Muscle layer of colon (tissue), 2 donors: ENCODE measurements at regions not wholly inside any gene's neighbourhood (a gene's known extent, or its start where the extent isn't known, plus 50 kb on each side); places are given as distances from the start of the nearest gene placed in this dataset.

Experiments used
- H3K27ac ChIP-seq: one replicate; pipeline ENCODE4 v1.7.0; 2013; ENCODE audit warnings: low read depth, mild to moderate bottlenecking, low read length, moderate library complexity
- H3K27me3 ChIP-seq, 2 donors: one replicate each; pipeline ENCODE4 v1.7.0; 2013; ENCODE audit warnings: low read length in 2 of 2, mild to moderate bottlenecking in 2 of 2; ENCODE audit not compliant: insufficient read depth in 2 of 2, control insufficient read depth in 1 of 2
- H3K36me3 ChIP-seq: one replicate; pipeline ENCODE4 v1.7.0; 2013; ENCODE audit warnings: mild to moderate bottlenecking, low read length; ENCODE audit not compliant: insufficient read depth
- H3K4me1 ChIP-seq: one replicate; pipeline ENCODE4 v1.7.0; 2013; ENCODE audit warnings: mild to moderate bottlenecking, low read length; ENCODE audit not compliant: insufficient read depth
- H3K4me3 ChIP-seq, 2 donors: one replicate each; pipeline ENCODE4 v1.7.0; 2013; ENCODE audit warnings: low read length in 2 of 2, low read depth in 1 of 2, mild to moderate bottlenecking in 1 of 2, moderate library complexity in 1 of 2
- H3K9ac ChIP-seq: one replicate; pipeline ENCODE4 v1.7.0; 2013; ENCODE audit warnings: low read length
- H3K9me3 ChIP-seq: one replicate; pipeline ENCODE4 v1.7.0; 2013; ENCODE audit warnings: mild to moderate bottlenecking, low read length
- donor health status: abdominal sarcoma.
- donor health status: Adenocarcinoma of cecum.

- Histone ChIP-seq H3K9me3 (no peaks in the 10 kb centered on the region), H3K27me3 (no peaks in the 10 kb centered on the region), H3K4me3 (no peak overlapping the region), H3K9ac (no peak overlapping the region), H3K27ac (no peak overlapping the region), H3K4me1 (no peaks in the 10 kb centered on the region), H3K36me3 (no peaks in the 10 kb centered on the region)
Measured at GRCh38 chr14:26729851-26730250, 132.0 kb upstream of the NOVA1 start.

GRCh38 chr14:26730929-26731618, 133.2 kb upstream of the NOVA1 start:
- Histone ChIP-seq H3K36me3 (no peaks in the 10 kb centered on the region), H3K9me3 (no peaks in the 10 kb centered on the region), H3K9ac (no peak overlapping the region), H3K4me1 (no peaks in the 10 kb centered on the region), H3K27me3 (no peaks in the 10 kb centered on the region), H3K4me3 (no peak overlapping the region), H3K27ac (no peak overlapping the region)

GRCh38 chr14:26735811-26736210, 138.0 kb upstream of the NOVA1 start:
- no peak overlapping the region for H3K27ac ChIP-seq
- H3K4me1 ChIP-seq: no peaks in the 10 kb centered on the region
- no peaks in the 10 kb centered on the region for H3K9me3 ChIP-seq
- H3K27me3 ChIP-seq: no peaks in the 10 kb centered on the region
- H3K9ac ChIP-seq: no peak overlapping the region
- H3K36me3 ChIP-seq: no peaks in the 10 kb centered on the region
- H3K4me3 ChIP-seq: no peak overlapping the region

DNA sequence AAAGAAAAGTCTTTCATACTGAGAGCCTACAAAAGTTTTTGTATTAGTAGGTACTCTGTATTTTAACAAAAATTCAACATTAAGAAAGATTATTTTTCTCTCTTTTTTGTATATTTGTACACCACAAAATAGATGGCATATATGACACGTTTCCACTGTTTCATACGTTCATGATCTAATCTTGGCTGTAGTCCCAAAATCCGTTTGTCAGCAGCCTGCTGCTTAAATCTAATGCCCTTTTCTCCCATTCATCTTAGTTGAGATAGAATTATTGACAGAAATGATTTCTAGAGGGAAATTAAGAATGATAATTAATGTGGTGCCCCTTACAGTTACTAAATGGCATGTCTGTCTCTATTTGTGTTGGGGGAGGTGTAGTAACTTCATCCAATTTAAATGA, 140.7 kb upstream of the NOVA1 start:
- no peaks in the 10 kb centered on the region for H3K4me1 ChIP-seq
- no peak overlapping the region for H3K4me3 ChIP-seq
- H3K9me3 ChIP-seq: no peaks in the 10 kb centered on the region
- H3K36me3 ChIP-seq: no peaks in the 10 kb centered on the region
- no peak overlapping the region for H3K9ac ChIP-seq
- no peaks in the 10 kb centered on the region for H3K27me3 ChIP-seq
- no peak overlapping the region for H3K27ac ChIP-seq

GRCh38 chr14:26741711-26742212, 143.9 kb upstream of the NOVA1 start:
- H3K27ac ChIP-seq: no peak overlapping the region
- H3K27me3 ChIP-seq: no peaks in the 10 kb centered on the region
- no peaks in the 10 kb centered on the region for H3K36me3 ChIP-seq
- no peaks in the 10 kb centered on the region for H3K9me3 ChIP-seq
- H3K4me3 ChIP-seq: no peak overlapping the region
- no peaks in the 10 kb centered on the region for H3K4me1 ChIP-seq
- no peak overlapping the region for H3K9ac ChIP-seq

GRCh38 chr14:26743284-26743683, 145.5 kb upstream of the NOVA1 start:
- Histone ChIP-seq H3K27me3 (no peaks in the 10 kb centered on the region), H3K4me3 (no peak overlapping the region), H3K4me1 (no peaks in the 10 kb centered on the region), H3K36me3 (no peaks in the 10 kb centered on the region), H3K9me3 (no peaks in the 10 kb centered on the region), H3K27ac (no peak overlapping the region), H3K9ac (no peak overlapping the region)

DNA sequence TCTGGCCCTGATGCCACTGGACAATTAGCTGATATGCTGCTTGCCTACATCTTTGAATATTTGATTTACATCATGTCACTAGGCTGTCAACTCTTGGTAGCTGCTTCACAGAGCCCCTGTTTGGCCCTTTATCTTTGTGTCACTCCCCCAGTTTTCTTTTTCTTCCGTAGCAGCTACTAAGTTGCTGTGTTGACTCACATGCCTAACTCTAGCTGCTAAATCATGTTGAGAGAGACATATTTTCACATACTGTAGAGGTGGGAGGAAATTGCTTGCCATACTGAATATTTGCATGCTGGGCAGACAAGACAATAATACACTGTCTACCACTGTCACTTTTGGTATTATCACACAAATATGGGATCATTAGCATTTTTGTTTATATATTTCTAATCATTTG, 147.1 kb upstream of the NOVA1 start:
- Histone ChIP-seq H3K4me3 (no peak overlapping the region), H3K9me3 (no peaks in the 10 kb centered on the region), H3K9ac (no peak overlapping the region), H3K4me1 (no peaks in the 10 kb centered on the region), H3K36me3 (no peaks in the 10 kb centered on the region), H3K27ac (no peak overlapping the region), H3K27me3 (no peaks in the 10 kb centered on the region)

DNA sequence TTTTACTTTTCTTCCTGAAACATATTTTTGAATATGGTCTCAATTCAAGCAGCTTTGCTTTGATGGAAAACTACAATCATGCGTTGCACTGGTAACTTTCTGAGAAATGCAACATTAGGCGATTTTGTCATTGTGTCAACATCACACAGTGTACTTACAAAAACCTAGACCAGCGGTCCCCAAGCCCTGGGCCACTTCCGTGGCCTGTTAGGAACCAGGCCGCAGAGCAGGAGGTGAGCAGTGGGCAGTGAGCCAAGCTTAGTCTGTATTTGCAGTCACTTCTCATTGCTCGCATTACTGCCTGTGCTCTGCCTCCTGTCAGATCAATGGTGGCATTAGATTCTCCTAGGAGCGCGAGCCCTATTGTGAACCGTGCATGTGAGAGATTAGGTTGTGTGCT, 163.7 kb upstream of the NOVA1 start:
- H3K4me1 ChIP-seq: peaks cover 11% of the 10 kb centered on the region
- no peak overlapping the region for H3K4me3 ChIP-seq
- H3K27me3 ChIP-seq: no peaks in the 10 kb centered on the region
- no peaks in the 10 kb centered on the region for H3K9me3 ChIP-seq
- no peaks in the 10 kb centered on the region for H3K36me3 ChIP-seq
- no peak overlapping the region for H3K27ac ChIP-seq
- H3K9ac ChIP-seq: no peak overlapping the region

- no peaks in the 10 kb centered on the region for H3K27me3 ChIP-seq
- H3K9me3 ChIP-seq: no peaks in the 10 kb centered on the region
- H3K4me3 ChIP-seq: no peak overlapping the region
- H3K4me1 ChIP-seq: peaks cover 11% of the 10 kb centered on the region
- H3K27ac ChIP-seq: no peak overlapping the region
- no peaks in the 10 kb centered on the region for H3K36me3 ChIP-seq
- no peak overlapping the region for H3K9ac ChIP-seq
Measured at GRCh38 chr14:26765301-26765700, 167.5 kb upstream of the NOVA1 start.

GRCh38 chr14:26765768-26766520, 168.1 kb upstream of the NOVA1 start:
- Histone ChIP-seq H3K9ac (no peak overlapping the region), H3K27me3 (no peaks in the 10 kb centered on the region), H3K4me3 (no peak overlapping the region), H3K36me3 (no peaks in the 10 kb centered on the region), H3K27ac (no peak overlapping the region), H3K4me1 (peaks cover 11% of the 10 kb centered on the region), H3K9me3 (no peaks in the 10 kb centered on the region)

DNA sequence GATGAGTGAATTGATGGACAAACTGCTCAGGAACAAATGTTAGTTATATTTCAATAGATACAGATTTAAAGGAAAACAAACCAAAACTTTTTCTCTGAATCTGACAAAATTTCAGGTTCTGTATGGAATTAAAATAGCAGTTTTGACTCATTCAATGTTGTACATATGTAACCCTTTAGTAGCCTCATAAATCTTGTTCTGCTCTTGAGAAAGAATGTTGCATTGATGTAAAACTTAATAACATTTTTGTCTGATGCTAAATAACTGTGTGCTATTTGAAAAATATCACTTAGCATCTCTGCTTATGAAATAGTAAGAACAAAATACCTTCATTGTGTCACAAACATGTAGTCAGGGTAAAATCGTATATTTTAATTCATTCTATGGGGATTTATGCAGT, 168.9 kb upstream of the NOVA1 start:
- no peak overlapping the region for H3K9ac ChIP-seq
- no peaks in the 10 kb centered on the region for H3K36me3 ChIP-seq
- no peaks in the 10 kb centered on the region for H3K27me3 ChIP-seq
- peaks cover 11% of the 10 kb centered on the region for H3K4me1 ChIP-seq
- no peak overlapping the region for H3K27ac ChIP-seq
- no peak overlapping the region for H3K4me3 ChIP-seq
- no peaks in the 10 kb centered on the region for H3K9me3 ChIP-seq
